GM12875 (cell line): ENCODE measurements at regions not wholly inside any gene's neighbourhood (a gene's known extent, or its start where the extent isn't known, plus 50 kb on each side); places are given as distances from the start of the nearest gene placed in this dataset.

Experiments
- H3K4me3 ChIP-seq: one replicate; pipeline ENCODE4 v1.5.1; 2011; ENCODE audit warnings: low read depth, low read length, control low read depth
- CTCF ChIP-seq: IDR thresholded peaks from 2 replicates; pipeline ENCODE4 v1.5.1; 2011; ENCODE audit warnings: low read depth, mild to moderate bottlenecking, control low read depth, inconsistent platforms, low read length, moderate library complexity, borderline replicate concordance; ENCODE audit not compliant: insufficient read depth

GRCh38 chr18:45175511-45175910 lies 439.8 kb upstream of the SLC14A2 start:
- TF ChIP-seq CTCF = no peak

GRCh38 chr18:45186832-45187231 lies 428.4 kb upstream of the SLC14A2 start:
- no peak overlapping the region for H3K4me3 ChIP-seq
- no peak for TF ChIP-seq CTCF

More at GRCh38 chr18:45175511-45175910, 439.8 kb upstream of the SLC14A2 start:
- no peak overlapping the region for H3K4me3 ChIP-seq

- no peak overlapping the region for H3K4me3 ChIP-seq
- no peak for TF ChIP-seq CTCF
Measured at GRCh38 chr18:45191795-45192194, 423.5 kb upstream of the SLC14A2 start.

GRCh38 chr18:45197526-45197970 lies 417.7 kb upstream of the SLC14A2 start:
- H3K4me3 ChIP-seq = no peak overlapping the region
- TF ChIP-seq CTCF = no peak

- no peak overlapping the region for H3K4me3 ChIP-seq
- TF ChIP-seq CTCF = no peak
Measured at GRCh38 chr18:45198526-45198925, 416.8 kb upstream of the SLC14A2 start.

- no peak for TF ChIP-seq CTCF
- no peak overlapping the region for H3K4me3 ChIP-seq
Measured at GRCh38 chr18:45201029-45201428, 414.2 kb upstream of the SLC14A2 start.

GRCh38 chr18:45201489-45201888 lies 413.8 kb upstream of the SLC14A2 start:
- TF ChIP-seq CTCF = no peak

More at GRCh38 chr18:45201489-45201888, 413.8 kb upstream of the SLC14A2 start:
- H3K4me3 ChIP-seq = no peak overlapping the region
